ENCODE measurements at regions not wholly inside any gene's neighbourhood (a gene's known extent, or its start where the extent isn't known, plus 50 kb on each side); places are given as distances from the start of the nearest gene placed in this dataset.
"Not testable (repeated sequence)": the region's sequence is repeated elsewhere in the genome, so short reads cannot be mapped to it uniquely, and the experiment has no call there.

DNA sequence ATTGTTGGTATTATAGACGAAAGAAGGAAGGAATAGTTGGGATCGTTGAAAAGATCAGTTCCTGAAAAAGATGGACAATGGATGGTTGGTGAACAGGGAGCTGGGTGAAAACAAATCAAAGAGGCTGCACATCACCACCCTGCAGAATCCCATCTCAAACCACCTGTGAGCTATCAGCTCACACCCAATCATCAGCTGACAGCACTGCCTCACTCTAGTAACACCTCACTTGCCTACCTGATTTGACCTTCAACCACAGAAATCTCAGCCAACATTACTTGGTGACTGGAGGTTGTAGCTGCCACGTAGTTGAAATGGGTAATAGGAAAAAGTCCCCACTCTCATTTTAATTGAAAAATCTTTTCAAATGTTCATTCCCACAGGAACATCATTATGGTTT is 101.8 kb upstream of the DST start:
- DNase-seq (ENCODE audit: low spot score), result no peak

DNA sequence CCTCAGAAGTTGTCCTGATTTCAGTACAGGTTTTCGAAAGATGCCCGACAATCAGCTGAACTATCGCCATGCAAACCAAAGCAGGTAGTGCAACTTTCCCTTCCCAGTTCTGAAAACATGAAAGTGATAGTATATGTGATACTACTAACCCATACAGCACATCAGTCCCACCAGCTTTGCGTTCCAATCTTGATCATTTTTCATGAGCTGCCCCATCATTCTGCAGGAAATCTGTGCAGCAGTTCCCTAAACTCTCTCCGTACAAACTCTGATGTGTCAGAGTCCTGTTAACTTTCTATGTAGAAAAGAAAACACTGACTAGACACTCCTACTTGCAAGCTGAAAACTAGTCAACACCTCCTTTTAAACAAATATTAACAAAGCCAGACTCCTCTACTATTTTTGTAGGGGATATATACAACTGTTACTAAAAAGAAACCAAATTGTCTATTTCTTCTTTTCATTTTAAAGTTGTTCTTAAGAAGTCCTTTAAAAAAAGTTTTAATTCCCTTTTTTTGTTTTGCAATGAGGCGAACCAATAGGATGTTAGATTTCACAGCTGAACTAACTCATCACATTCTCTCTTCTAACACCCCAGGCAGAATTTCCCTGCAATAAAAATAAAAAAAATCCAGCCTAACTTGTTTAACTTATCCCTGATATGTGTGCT is 99.6 kb upstream of the DST start:
- no peak for DNase-seq (ENCODE audit: low spot score)

DNA sequence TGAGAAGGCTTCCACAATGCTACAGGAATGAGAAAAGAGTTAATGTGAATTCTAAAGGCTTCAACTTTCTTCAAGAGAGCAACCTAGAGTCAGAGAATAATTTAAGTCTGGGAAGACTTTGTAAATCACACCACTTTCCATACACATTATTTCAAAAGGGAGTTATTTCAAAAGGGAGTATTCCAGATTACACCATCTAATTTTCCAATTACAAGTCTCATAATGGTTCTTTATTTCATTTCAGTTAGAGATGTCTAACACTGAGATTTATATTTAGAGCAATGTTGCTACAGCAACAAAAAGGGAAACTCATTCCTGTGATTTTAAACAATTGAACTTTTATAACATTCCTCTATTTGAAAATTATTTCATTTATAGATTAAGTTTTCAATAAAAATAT is 98.8 kb upstream of the DST start:
- no peak for DNase-seq (ENCODE audit: low spot score)

DNA sequence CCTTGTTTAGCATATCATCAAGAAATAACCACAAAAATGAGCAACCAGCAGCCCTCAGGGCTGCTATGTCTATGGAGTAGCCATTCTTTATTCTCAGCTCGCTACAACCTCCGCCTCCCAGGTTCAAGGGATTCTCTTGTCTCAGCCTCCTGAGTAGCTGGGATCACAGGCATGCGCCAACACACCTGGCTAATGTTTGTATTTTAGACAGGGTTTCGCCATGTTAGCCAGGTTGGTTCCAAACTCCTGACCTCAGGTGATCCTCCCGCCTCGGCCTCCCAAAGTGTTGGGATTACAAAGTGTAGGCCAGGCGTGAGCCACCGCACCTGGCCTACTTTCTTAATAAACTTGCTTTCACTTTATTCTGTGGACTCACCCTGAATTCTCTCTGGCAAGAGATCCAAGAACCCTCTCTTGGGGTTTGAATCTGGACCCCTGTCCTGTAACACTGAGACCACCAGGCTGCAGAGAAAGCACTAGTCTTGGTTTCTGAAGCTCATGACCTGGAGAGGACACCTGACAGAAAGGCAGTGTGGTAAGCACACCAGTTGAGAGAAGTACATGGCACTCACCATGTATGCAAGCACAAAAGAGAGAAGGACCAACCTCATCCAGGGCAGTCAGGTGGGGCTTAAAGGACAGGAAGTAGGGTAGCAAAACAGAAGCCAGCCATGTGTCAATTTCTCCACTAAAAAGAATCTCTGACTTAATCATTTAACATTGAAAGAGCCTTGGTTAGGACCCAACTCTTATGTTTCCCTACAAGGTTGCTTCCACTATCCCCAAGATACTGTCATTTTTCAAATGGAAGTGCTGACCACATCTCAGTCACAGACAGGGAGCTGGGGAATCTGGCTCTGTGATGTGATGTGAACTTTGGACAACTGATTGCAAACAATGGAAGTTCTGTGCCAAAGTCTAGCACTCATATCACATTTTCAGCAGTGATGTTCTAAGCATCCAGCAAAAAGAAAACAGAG is 97.4 kb upstream of the DST start:
- no peak for DNase-seq (ENCODE audit: low spot score)

DNA sequence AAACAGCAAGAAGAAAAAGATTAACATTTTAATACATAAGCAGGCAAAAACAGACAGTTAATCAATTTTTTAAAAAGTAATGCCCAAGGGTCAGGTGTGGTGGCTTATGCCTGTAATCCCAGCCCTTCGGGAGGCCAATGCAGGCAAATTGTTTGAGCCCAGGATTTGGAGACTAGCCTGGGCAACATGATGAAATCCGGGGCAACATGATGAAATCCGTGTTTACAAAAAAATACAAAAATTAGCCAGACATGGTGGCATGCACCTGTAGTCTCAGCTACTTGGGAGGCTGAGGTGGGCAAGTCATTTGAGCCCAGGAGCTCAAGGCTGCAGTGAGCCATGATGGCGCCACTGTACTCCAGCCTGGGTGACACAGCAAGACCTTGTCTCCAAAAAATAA is 94.1 kb upstream of the DST start:
- no peak for DNase-seq (ENCODE audit: low spot score)

DNA sequence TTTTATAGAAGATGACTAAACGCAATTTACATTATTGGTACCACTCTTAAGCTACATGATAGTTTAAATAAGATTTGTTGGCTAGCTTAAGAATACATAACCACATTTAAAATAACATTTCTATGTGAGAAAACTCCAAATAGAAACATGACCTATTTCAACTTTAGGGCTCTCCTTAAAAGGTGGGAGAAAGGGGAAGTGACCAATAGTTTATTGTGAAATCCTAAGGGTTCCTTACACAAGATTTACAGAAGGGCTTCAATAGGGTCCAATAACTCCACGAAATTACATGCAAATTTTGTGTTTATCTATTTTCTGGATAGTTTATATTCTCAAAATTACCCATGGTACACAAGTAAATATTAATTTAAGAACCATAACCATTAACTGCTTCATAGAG is 91.6 kb upstream of the DST start:
- DNase-seq (ENCODE audit: low spot score), result no peak

DNA sequence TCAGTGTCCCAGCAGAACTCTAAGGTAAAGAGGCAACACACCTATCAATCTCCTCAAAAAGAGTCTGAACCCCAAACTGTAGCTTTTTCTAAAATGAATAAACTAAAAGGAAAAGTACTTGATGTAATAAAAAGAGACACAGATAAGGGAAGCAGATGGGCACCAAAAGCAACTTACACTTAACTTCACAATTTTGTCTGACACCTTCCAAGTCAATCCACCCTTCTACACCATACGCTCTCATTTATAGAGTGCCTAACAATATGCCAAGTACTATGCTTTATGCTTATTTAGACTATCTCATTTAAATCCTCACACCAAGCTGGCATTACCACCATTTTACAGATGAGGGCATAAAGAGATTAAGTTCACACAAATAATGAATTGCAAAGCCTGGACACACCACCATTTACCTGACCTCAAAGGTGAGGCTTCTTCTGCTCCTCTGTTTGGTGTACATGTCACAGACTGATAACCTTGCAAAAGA is 90.6 kb upstream of the DST start:
- no peak for DNase-seq (ENCODE audit: low spot score)

DNA sequence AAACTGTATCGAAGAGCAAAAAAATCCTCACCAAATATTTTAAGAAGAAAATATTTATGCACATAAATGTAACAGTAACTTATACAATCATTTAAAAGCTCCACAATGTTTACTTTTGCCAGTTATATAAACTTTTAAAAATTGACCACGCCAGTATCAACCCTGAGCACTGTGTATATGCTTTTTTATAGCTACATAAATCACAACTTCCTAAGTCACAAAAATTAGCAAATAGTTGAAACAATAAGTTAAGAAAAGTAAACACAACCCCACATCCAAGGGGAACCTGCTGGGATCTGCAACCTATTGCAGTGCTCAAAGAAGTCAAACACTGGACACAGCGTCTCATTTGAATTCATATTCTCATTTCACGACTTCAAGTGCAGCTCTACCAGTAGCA is 89.8 kb upstream of the DST start:
- no peak for DNase-seq (ENCODE audit: low spot score)

DNA sequence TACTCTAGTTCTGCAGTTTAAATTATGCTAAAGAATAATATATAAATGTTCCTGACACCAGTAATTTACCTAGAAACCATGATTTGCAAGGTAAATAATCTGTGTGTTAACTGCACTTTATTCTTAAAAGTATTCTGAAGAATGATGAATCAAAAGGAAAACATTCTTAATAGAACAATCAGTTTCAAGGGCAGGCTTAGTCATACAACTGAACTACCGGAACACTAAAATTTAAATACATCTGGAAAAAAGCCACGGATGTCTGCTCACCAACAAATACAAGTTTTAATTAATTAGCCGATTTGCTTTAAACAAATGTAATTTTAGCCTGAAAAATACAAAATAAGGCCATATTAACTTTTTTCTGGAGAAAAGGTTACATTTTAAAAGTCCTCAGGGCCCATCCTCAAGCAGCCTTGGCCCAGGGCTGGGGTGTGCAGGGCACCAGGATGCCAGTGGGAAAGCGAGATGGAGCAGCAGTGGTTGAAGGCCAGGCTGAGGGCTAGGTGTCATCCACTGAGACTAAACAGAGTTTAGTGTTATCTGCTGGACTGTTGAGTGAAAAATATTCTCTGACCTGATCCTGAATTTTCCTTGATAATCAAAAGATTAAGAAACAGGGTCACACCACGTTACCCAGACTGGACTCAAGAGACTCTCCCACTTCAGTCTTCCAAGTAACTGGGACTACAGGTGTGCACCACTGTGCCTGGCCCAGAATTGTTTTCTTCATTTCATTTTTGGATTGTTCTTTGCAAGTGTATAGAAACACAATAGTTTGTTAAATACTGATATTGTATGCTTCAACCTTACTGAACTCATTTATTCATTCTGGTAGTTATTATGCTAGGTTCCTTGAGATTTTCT is 88.2 kb upstream of the DST start:
- no peak for DNase-seq (ENCODE audit: low spot score)

DNA sequence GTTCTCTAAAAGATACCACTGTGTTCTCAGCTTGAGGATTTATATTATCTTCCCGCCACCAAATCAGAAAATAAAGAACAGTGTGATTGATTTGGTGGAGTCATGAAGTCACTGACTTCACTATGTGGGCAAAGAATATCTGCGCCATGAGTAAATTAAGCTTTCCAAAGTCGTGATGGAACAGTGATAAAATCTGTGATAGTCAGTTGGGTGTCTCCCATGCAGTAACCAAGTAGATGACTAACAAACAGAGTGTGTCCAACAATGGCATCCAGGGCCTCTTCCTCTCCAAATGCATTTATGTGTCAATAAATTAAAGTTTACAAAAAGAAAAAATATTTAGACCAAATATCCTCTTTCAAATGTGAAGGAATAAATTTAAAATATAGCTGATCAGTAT is 87.0 kb upstream of the DST start:
- DNase-seq (ENCODE audit: low spot score), result no peak

DNA sequence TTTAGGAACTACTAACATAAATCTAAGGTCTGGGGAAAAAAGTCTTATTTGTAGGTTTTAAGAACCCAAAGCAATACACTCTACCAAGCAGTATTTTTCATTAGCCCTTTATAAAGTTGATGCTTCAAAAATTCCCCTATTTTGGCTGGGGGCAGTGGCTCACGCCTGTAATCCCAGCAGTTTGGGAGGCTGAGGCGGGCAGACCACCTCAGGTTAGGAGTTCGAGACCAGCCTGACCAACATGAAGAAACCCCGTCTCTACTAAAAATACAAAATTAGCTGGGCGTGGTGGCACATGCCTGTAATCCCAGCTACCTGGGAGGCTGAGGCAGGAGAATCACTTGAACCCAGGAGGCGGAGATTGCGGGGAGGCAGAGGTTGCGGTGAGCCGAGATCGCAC is 86.5 kb upstream of the DST start:
- DNase-seq (ENCODE audit: low spot score), result not testable (repeated sequence)

DNA sequence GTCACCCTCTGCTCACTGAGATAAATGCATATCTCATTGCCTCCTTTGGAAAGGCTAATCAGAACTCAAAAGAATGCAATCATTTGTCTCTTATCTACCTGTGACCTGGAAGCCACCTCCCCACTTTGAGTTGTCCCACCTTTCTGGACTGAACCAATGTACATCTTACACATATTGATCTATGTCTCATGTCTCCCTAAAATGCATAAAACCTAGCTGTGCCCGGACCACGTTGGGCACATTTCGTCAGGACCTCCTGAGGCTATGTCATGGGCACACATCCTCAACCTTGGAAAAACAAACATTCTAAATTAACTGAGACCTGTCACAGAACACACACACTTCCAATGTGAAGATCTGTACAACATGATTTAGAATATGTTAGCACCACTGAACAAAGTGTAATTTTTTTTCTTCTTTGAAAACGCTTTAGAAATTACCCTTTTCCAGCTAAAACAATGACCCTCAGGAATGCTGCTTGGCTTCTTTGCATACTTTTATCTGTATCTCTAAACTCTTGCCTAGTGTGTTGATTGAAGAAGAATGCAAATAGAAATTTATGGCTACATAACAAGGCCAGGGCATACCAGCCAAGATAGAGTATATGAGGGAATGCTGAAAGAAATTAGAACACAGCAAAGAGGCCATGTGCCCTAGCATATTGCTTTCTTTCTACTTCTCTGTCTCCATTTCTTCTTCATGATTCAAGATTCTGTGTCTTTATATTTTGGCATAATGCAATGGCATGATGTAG is 84.6 kb upstream of the DST start:
- no peak for DNase-seq (ENCODE audit: low spot score)

DNA sequence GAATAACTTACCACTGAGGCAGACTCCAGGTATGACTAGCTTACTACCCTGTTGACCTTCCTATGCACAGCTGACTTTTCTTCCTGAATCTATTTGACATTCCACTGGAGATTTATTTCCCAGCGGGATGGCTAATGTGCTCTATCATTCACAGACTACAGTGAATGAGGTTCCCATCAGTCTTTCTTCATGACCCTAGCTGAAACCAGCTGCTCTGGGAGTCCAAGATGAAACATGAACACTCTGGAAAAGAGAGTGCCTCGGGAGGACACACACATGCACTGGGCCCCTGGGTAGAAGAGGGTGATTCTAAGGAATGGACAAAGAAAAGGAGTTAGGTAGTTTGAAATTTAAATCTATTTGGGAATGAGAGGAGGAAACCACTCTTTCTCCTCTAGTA is 82.6 kb upstream of the DST start:
- DNase-seq (ENCODE audit: low spot score), result no peak

DNA sequence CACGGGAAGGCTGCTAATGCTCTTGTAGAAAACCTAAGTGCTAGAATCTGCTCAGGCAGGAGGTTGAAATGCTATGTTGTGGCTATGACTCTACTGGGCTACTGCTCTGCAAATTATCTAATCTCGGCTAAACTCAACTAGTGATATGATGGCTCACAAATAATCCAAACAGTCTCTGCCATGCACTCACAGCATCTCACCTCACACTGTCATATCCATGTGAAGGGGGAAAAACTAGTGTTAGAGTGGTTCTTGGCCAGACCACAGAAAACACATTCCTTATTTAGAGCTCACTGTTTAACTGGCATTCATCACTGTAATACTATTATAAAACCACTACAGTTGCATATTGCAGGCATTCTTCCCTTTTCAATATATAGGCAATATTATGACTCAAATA is 81.8 kb upstream of the DST start:
- DNase-seq (ENCODE audit: low spot score), result no peak

DNA sequence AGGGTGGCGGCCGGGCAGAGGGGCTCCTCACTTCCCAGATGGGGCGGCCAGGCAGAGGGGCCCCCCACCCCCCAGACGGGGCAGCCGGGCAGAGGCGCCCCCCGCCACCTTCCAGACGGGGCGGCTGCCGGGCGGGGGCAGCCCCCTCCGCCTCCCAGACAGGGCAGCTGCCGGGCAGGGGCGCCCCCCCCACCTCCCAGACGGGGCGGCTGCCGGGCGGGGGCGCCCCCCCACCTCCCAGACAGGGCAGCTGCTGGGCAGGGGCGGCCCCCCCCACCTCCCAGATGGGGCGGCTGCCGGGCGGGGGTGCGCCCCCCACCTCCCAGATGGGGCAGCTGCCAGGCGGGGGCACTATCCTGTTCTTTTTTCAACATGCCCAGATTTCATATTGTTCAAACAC is 78.2 kb upstream of the DST start:
- DNase-seq (ENCODE audit: low spot score), result no peak

DNA sequence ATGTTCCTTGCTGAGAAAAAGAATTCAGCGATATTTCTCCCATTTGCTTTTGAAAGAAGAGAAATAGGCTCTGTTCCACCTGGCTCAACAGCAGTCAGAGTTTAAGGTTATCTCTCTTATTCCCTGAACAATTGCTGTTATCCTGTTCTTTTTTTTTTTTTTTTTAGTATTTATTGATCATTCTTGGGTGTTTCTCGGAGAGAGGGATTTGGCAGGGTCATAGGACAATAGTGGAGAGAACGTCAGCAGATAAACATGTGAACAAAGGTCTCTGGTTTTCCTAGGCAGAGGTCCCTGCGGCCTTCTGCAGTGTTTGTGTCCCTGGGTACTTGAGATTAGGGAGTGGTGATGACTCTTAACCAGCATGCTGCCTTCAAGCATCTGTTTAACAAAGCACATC is 77.5 kb upstream of the DST start:
- DNase-seq (ENCODE audit: low spot score), result not testable (repeated sequence)

DNA sequence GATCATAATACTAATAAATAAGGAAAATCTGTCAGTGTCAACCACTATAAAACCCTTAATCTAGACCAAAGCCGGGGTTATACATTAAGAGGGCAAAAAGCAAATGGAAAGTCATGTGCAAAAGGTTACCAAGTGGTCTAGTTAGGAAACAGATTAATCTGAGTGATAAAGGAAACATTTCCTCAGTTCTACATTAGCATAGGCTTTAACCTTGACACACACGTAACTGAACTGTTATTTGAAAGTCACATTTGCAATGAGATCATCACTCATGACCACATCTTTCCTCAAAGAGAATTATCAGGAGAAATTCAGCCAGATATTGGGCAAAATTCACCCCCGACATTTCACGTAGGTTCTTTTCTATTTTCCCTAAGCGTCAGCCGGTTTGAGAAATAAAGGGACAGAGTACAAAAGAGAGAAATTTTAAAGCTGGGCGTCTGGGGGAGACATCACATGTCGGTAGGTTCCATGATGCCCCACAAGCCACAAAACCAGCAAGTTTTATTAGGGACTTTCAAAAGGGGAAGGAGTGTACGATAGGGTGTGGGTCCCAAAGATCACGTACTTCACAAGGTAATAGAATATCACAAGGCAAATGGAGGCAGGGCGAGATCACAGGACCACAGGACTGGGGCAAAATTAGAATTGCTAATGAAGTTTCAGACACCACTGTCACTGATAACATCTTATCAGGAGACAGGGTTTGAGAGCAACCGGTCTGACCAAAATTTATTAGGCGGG is 76.8 kb upstream of the DST start:
- DNase-seq (ENCODE audit: low spot score), result not testable (repeated sequence)

DNA sequence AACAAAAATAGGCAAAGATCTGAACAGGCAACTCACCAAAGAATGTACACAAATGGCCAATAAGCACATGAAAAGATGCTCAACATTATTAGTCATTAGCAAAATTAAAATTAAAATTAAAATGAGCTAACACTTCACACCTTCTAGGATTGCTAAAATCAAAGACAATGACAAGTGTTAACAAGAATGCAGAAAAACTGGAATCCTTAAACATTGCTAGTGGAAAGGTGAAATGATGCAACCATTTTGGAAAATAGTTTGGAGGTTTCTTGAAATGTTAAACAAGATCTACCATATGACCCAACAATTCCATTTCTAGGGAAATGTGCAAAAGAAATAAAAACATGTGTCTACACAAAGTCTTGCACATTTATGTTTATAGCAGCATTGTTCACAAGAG is 75.5 kb upstream of the DST start:
- no peak for DNase-seq (ENCODE audit: low spot score)

DNA sequence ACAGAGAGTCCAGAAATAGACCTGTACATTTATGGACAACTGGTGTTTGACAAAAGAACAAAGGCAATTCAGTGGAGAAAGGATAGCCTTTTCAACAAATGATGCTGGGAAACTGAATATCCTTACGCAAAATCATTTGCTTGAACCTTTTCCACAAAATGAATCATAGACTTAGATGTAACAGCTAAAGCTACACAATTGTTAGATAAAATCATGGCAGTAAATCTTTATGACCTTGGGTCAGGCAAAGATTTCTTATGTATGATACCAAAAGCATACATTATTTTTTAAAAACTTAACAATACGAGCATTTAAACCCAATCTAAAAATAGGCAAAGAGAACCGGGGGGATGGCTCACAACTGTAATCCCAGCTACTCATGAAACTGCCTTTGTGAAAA is 73.5 kb upstream of the DST start:
- DNase-seq (ENCODE audit: low spot score), result no peak

DNA sequence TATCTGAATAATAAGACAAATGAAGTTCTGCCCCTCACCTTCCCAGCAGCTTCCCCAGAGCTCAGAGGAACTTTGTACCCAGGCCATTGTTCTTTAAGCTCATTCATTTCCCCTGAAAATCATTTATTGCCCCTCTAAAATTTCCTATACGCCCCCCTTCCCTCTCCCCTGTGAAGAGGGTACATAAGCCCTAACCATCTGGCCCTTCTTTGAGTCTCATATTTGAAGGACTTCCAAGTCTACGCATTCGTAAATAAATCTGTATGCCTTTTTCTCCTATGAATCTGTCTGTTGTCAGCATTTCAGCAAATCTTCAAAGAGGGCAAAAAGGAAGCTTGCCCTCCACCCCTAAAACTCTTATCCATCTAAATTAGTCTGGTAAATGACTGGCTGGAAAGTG is 73.1 kb upstream of the DST start:
- no peak for DNase-seq (ENCODE audit: low spot score)

DNA sequence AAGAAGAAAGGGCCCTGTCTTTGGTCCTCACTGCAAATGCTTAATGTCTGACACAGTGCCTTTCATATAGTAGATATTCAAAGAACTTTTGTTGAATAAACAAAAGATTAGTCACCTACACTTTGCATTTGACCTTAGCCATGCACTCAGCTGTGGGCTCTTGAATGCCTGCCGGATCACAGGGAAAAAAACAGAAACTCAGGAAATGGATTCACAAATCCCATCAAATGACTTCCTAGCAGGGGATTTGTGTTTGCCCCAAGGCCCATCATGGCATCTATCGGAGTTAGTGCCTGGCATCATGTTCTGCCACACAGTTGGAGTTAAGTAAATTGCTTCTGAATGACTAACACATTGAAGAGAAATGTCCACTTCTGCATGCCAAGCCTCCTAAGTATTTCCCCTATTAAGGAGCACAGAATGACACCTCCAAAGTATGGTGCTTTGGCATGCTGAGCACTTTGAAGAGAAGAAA is 72.3 kb upstream of the DST start:
- DNase-seq (ENCODE audit: low spot score), result no peak

Data from hematopoietic multipotent progenitor cell treated with erythropoietin and hydrocortisone succinate and interleukin-3 and kit ligand, for 17 days (in vitro differentiated cells).